ENCODE measurements at regions not wholly inside any gene's neighbourhood (a gene's known extent, or its start where the extent isn't known, plus 50 kb on each side); places are given as distances from the start of the nearest gene placed in this dataset.

GRCh38 chr12:66932126-66932525, 253.2 kb upstream of the GRIP1 start:
- Histone ChIP-seq H3K27me3 (ENCODE audit: insufficient read depth, low read length, poor library complexity, severe bottlenecking) (no peaks in the 10 kb centered on the region), H3K79me2 (ENCODE audit: insufficient read depth, low read length) (no peaks in the 10 kb centered on the region), H4K20me1 (ENCODE audit: insufficient read depth, low read length, poor library complexity, severe bottlenecking) (no peaks in the 10 kb centered on the region), H3K4me3 (ENCODE audit: low read length, poor library complexity, severe bottlenecking) (no peak overlapping the region), H3K9ac (ENCODE audit: low read depth, low read length, poor library complexity, severe bottlenecking) (no peak overlapping the region), H3F3A (ENCODE audit: low read depth) (no peaks in the 10 kb centered on the region), H3K36me3 (ENCODE audit: insufficient read depth, low read length) (no peaks in the 10 kb centered on the region), H3K4me2 (ENCODE audit: low read depth, low read length, poor library complexity, severe bottlenecking) (no peak overlapping the region), H3K9me3 (ENCODE audit: insufficient read depth, low read depth, low read length) (no peaks in the 10 kb centered on the region), H2AFZ (ENCODE audit: low read length) (no peak overlapping the region), H3K4me1 (ENCODE audit: insufficient read depth, low read length, poor library complexity, severe bottlenecking) (no peaks in the 10 kb centered on the region), H3K9me2 (replicated peaks; ENCODE audit: low read depth, low read length) (no peaks in the 10 kb centered on the region)
- no peak for TF ChIP-seq CTCF (conservative IDR thresholded peaks at IDR 0.05; ENCODE audit: low read length)
- TF ChIP-seq EZH2phosphoT487 (IDR thresholded peaks at IDR 0.05; ENCODE audit: borderline replicate concordance): no peak

- Histone ChIP-seq H3K4me3 (ENCODE audit: low read length, poor library complexity, severe bottlenecking) (no peak overlapping the region), H3K4me2 (ENCODE audit: low read depth, low read length, poor library complexity, severe bottlenecking) (no peak overlapping the region), H3K4me1 (ENCODE audit: insufficient read depth, low read length, poor library complexity, severe bottlenecking) (no peaks in the 10 kb centered on the region), H3K9me3 (ENCODE audit: insufficient read depth, low read depth, low read length) (no peaks in the 10 kb centered on the region), H4K20me1 (ENCODE audit: insufficient read depth, low read length, poor library complexity, severe bottlenecking) (no peaks in the 10 kb centered on the region), H3K9me2 (replicated peaks; ENCODE audit: low read depth, low read length) (no peaks in the 10 kb centered on the region), H3K9ac (ENCODE audit: low read depth, low read length, poor library complexity, severe bottlenecking) (no peak overlapping the region), H2AFZ (ENCODE audit: low read length) (no peak overlapping the region), H3K27me3 (ENCODE audit: insufficient read depth, low read length, poor library complexity, severe bottlenecking) (no peaks in the 10 kb centered on the region), H3K36me3 (ENCODE audit: insufficient read depth, low read length) (no peaks in the 10 kb centered on the region), H3K79me2 (ENCODE audit: insufficient read depth, low read length) (no peaks in the 10 kb centered on the region), H3F3A (ENCODE audit: low read depth) (no peaks in the 10 kb centered on the region)
- no peak for TF ChIP-seq CTCF (conservative IDR thresholded peaks at IDR 0.05; ENCODE audit: low read length)
- no peak for TF ChIP-seq EZH2phosphoT487 (IDR thresholded peaks at IDR 0.05; ENCODE audit: borderline replicate concordance)
Observed at GRCh38 chr12:66934302-66935062, 255.6 kb upstream of the GRIP1 start.

- H3K4me1 ChIP-seq (ENCODE audit: insufficient read depth, low read length, poor library complexity, severe bottlenecking): no peaks in the 10 kb centered on the region
- H2AFZ ChIP-seq (ENCODE audit: low read length): no peak overlapping the region
- no peaks in the 10 kb centered on the region for H3K9me2 ChIP-seq (replicated peaks; ENCODE audit: low read depth, low read length)
- H3K9ac ChIP-seq (ENCODE audit: low read depth, low read length, poor library complexity, severe bottlenecking): no peak overlapping the region
- no peak overlapping the region for H3K4me2 ChIP-seq (ENCODE audit: low read depth, low read length, poor library complexity, severe bottlenecking)
- no peaks in the 10 kb centered on the region for H3K36me3 ChIP-seq (ENCODE audit: insufficient read depth, low read length)
- H3K79me2 ChIP-seq (ENCODE audit: insufficient read depth, low read length): no peaks in the 10 kb centered on the region
- H4K20me1 ChIP-seq (ENCODE audit: insufficient read depth, low read length, poor library complexity, severe bottlenecking): no peaks in the 10 kb centered on the region
- TF ChIP-seq CTCF (conservative IDR thresholded peaks at IDR 0.05; ENCODE audit: low read length): no peak
- TF ChIP-seq EZH2phosphoT487 (IDR thresholded peaks at IDR 0.05; ENCODE audit: borderline replicate concordance): no peak
- no peaks in the 10 kb centered on the region for H3K9me3 ChIP-seq (ENCODE audit: insufficient read depth, low read depth, low read length)
- no peaks in the 10 kb centered on the region for H3K27me3 ChIP-seq (ENCODE audit: insufficient read depth, low read length, poor library complexity, severe bottlenecking)
- no peaks in the 10 kb centered on the region for H3F3A ChIP-seq (ENCODE audit: low read depth)
- no peak overlapping the region for H3K4me3 ChIP-seq (ENCODE audit: low read length, poor library complexity, severe bottlenecking)
Observed at GRCh38 chr12:66941150-66941549, 262.3 kb upstream of the GRIP1 start.

All from Loucy (cell line).